HG03457 (cell line): ENCODE measurements at regions not wholly inside any gene's neighbourhood (a gene's known extent, or its start where the extent isn't known, plus 50 kb on each side); places are given as distances from the start of the nearest gene placed in this dataset.

Experiments used
- ATAC-seq: cut with Tn5 transposase; IDR thresholded peaks from one replicate; pipeline ENCODE4 v1.9.1; 2021; ENCODE audit warnings: moderate number of reproducible peaks; ENCODE audit not compliant: unreplicated experiment

- no peak for ATAC-seq
Observed at GRCh38 chr12:58765653-58766512, 154.4 kb downstream of the LRIG3 start.

- no peak for ATAC-seq
Observed at GRCh38 chr12:58766513-58766870, 153.8 kb downstream of the LRIG3 start.

- ATAC-seq, result no peak
Observed at GRCh38 chr12:58767496-58767895, 152.8 kb downstream of the LRIG3 start.

- no peak for ATAC-seq
Observed at GRCh38 chr12:58773986-58774385, 146.3 kb downstream of the LRIG3 start.

GRCh38 chr12:58774731-58775130 is 145.6 kb downstream of the LRIG3 start:
- no peak for ATAC-seq

- ATAC-seq, result no peak
Observed at GRCh38 chr12:58775396-58775795, 144.9 kb downstream of the LRIG3 start.

GRCh38 chr12:58776144-58776543 is 144.2 kb downstream of the LRIG3 start:
- ATAC-seq, result no peak

- no peak for ATAC-seq
Observed at GRCh38 chr12:58777815-58778214, 142.5 kb downstream of the LRIG3 start.

- ATAC-seq, result no peak
Observed at GRCh38 chr12:58781609-58782008, 138.7 kb downstream of the LRIG3 start.

- no peak for ATAC-seq
Observed at GRCh38 chr12:58787021-58787760, 133.1 kb downstream of the LRIG3 start.

GRCh38 chr12:58794859-58795258 is 125.4 kb downstream of the LRIG3 start:
- ATAC-seq, result no peak

- no peak for ATAC-seq
Observed at GRCh38 chr12:58795825-58796224, 124.5 kb downstream of the LRIG3 start.

- no peak for ATAC-seq
Observed at GRCh38 chr12:58801986-58802385, 118.3 kb downstream of the LRIG3 start.

- no peak for ATAC-seq
Observed at GRCh38 chr12:58803908-58804307, 116.4 kb downstream of the LRIG3 start.

GRCh38 chr12:58804749-58805148 is 115.6 kb downstream of the LRIG3 start:
- ATAC-seq, result no peak

GRCh38 chr12:58809064-58809607 is 111.2 kb downstream of the LRIG3 start:
- ATAC-seq, result no peak

GRCh38 chr12:58811346-58811745 is 109.0 kb downstream of the LRIG3 start:
- no peak for ATAC-seq

- ATAC-seq, result no peak
Observed at GRCh38 chr12:58812214-58812613, 108.1 kb downstream of the LRIG3 start.

- no peak for ATAC-seq
Observed at GRCh38 chr12:58814036-58814435, 106.3 kb downstream of the LRIG3 start.

GRCh38 chr12:58815235-58815634 is 105.1 kb downstream of the LRIG3 start:
- ATAC-seq, result no peak

- no peak for ATAC-seq
Observed at GRCh38 chr12:58818546-58818945, 101.8 kb downstream of the LRIG3 start.

GRCh38 chr12:58819345-58819744 is 101.0 kb downstream of the LRIG3 start:
- ATAC-seq, result no peak
